ENCODE measurements at regions not wholly inside any gene's neighbourhood (a gene's known extent, or its start where the extent isn't known, plus 50 kb on each side); places are given as distances from the start of the nearest gene placed in this dataset.

- TF ChIP-seq CTCF (IDR thresholded peaks at IDR 0.05; ENCODE audit: low read depth, low read length), result no peak
Measured at GRCh38 chr12:107144441-107144840, 51.1 kb upstream of the CRY1 start.

GRCh38 chr12:107144990-107145389, 51.6 kb upstream of the CRY1 start:
- TF ChIP-seq CTCF (IDR thresholded peaks at IDR 0.05; ENCODE audit: low read depth, low read length), result no peak
- DNase-seq (ENCODE audit: extremely low read depth, low read depth), result no peak

More at GRCh38 chr12:107144441-107144840, 51.1 kb upstream of the CRY1 start:
- no peak for DNase-seq (ENCODE audit: extremely low read depth, low read depth)

GRCh38 chr12:107145397-107145796, 52.0 kb upstream of the CRY1 start:
- DNase-seq (ENCODE audit: extremely low read depth, low read depth), result no peak
- TF ChIP-seq CTCF (IDR thresholded peaks at IDR 0.05; ENCODE audit: low read depth, low read length), result no peak

- TF ChIP-seq CTCF (IDR thresholded peaks at IDR 0.05; ENCODE audit: low read depth, low read length), result no peak
- no peak for DNase-seq (ENCODE audit: extremely low read depth, low read depth)
Measured at GRCh38 chr12:107148107-107148506, 54.8 kb upstream of the CRY1 start.

GRCh38 chr12:107152315-107152714, 59.0 kb upstream of the CRY1 start:
- no peak for DNase-seq (ENCODE audit: extremely low read depth, low read depth)
- TF ChIP-seq CTCF (IDR thresholded peaks at IDR 0.05; ENCODE audit: low read depth, low read length), result no peak

- TF ChIP-seq CTCF (IDR thresholded peaks at IDR 0.05; ENCODE audit: low read depth, low read length), result no peak
- DNase-seq (ENCODE audit: extremely low read depth, low read depth), result no peak
Measured at GRCh38 chr12:107159384-107159900, 66.1 kb upstream of the CRY1 start.

GRCh38 chr12:107163413-107163812, 70.1 kb upstream of the CRY1 start:
- TF ChIP-seq CTCF (IDR thresholded peaks at IDR 0.05; ENCODE audit: low read depth, low read length), result no peak
- no peak for DNase-seq (ENCODE audit: extremely low read depth, low read depth)
